AG10803 (cell line): ENCODE measurements at regions not wholly inside any gene's neighbourhood (a gene's known extent, or its start where the extent isn't known, plus 50 kb on each side); places are given as distances from the start of the nearest gene placed in this dataset.

Experiments
- DNase-seq: peaks from one replicate; pipeline ENCODE4 v3.0.0; 2010; ENCODE audit warnings: low read depth
- H3K4me3 ChIP-seq: 2 replicates; pipeline ENCODE4 v1.5.1; 2011; ENCODE audit warnings: mild to moderate bottlenecking, low read length, control low read depth
- TF ChIP-seq, protein P1 (sequence below): conservative IDR thresholded peaks from 2 replicates; pipeline ENCODE4 v1.5.1; 2011; ENCODE audit warnings: mild to moderate bottlenecking, low read length, control low read depth, inconsistent platforms

GRCh38 chr16:26247063-26247462 is 555.3 kb downstream of the HS3ST4 start:
- H3K4me3 ChIP-seq = no peak overlapping the region
- TF ChIP-seq, protein P1, sequence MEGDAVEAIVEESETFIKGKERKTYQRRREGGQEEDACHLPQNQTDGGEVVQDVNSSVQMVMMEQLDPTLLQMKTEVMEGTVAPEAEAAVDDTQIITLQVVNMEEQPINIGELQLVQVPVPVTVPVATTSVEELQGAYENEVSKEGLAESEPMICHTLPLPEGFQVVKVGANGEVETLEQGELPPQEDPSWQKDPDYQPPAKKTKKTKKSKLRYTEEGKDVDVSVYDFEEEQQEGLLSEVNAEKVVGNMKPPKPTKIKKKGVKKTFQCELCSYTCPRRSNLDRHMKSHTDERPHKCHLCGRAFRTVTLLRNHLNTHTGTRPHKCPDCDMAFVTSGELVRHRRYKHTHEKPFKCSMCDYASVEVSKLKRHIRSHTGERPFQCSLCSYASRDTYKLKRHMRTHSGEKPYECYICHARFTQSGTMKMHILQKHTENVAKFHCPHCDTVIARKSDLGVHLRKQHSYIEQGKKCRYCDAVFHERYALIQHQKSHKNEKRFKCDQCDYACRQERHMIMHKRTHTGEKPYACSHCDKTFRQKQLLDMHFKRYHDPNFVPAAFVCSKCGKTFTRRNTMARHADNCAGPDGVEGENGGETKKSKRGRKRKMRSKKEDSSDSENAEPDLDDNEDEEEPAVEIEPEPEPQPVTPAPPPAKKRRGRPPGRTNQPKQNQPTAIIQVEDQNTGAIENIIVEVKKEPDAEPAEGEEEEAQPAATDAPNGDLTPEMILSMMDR = no peak
- no peak for DNase-seq

DNA sequence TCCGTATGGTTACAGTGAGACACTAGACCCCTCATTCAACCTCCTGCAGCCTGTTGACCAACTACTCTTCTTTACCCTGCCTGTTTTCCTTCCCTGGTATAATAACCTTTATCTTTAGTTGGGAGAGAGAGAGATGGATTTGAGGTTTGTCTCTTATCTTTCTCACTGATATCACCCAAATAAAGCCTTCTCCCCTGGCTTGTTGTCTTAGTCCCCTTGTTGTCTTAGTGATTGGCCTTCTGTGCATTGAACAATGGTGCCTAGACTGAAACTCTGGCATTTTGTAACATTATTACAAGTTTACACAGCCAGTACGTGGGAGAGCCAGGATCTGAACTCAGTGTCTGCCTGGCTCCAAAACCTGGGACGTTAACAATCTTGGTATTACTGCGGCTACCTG is 560.8 kb downstream of the HS3ST4 start:
- TF ChIP-seq, protein P1 = no peak
- DNase-seq = no peak
- no peak overlapping the region for H3K4me3 ChIP-seq

DNA sequence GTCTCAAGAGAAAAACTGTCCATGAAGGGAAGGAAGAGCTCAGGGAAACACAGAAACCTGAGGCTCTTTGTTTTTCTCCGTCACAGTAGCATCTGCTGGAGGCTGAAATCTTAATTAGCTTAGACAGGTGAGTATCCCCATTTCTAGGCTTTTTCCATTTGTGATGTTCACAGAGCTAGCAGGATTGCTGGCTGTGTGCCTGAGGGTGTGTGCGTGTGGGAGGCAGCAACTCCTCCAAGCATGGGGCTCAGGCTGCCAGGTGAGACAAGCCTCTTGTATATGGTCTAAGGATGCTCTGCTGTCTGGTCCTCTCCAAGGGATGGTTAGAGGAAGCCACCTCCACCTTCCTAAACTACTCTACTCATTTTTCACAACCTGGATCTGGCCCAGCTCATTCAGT is 569.9 kb downstream of the HS3ST4 start:
- DNase-seq = no peak
- H3K4me3 ChIP-seq = no peak overlapping the region
- TF ChIP-seq, protein P1 = no peak

DNA sequence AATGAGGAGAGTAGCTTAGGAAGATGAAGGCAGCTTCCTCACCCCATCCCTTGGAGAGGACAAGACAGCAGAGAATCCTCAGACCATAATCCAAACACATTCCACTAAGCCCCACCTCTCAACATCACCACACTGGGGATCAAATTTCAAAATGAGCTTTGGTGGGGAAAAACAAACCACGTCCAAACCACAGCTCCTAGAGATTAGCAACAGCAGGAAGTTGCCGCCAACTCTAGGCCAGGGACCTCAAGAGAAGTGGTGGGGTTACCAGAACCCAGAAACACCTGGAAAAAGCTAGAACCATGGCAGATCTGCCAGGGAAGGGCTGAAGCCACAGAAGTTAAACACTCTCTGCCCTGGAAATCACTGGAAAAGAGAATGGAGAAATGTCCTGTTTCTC is 571.6 kb downstream of the HS3ST4 start:
- DNase-seq = no peak
- H3K4me3 ChIP-seq = no peak overlapping the region
- TF ChIP-seq, protein P1 = no peak

- TF ChIP-seq, protein P1 = no peak
Observed at GRCh38 chr16:26267641-26268040, 575.9 kb downstream of the HS3ST4 start.

DNA sequence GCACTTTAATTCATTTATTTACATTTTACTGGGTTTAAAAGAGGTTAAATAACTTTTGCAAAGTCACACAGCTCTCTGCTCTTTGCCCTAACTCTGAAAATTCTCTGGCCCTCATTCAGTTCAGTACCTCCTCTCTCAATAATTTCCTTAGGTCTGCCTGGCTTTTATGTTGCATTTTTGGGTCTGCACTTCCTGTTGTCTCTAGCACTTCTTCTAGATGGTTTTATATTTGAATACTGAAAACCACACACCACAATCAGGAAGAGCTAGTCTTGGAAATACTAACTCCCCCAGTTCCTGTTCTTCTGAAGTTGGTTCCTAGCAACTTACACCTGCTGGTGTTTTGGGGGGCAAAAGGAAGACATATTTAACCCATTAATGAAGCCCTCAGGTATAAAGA is 577.9 kb downstream of the HS3ST4 start:
- DNase-seq = no peak
- H3K4me3 ChIP-seq = no peak overlapping the region
- TF ChIP-seq, protein P1 = no peak

More at GRCh38 chr16:26267641-26268040, 575.9 kb downstream of the HS3ST4 start:
- no peak overlapping the region for H3K4me3 ChIP-seq
- no peak for DNase-seq

GRCh38 chr16:26273607-26274006 is 581.8 kb downstream of the HS3ST4 start:
- TF ChIP-seq, protein P1 = no peak
- H3K4me3 ChIP-seq = no peak overlapping the region
- DNase-seq = no peak
